Activated B cell treated with CpG ODN at 0.5 μM for 24 hours (primary cell): ENCODE measurements at regions not wholly inside any gene's neighbourhood (a gene's known extent, or its start where the extent isn't known, plus 50 kb on each side); places are given as distances from the start of the nearest gene placed in this dataset.

Experiments
- ATAC-seq: fragments of 200-7000 bp; cut with Tn5 transposase; one replicate; pipeline ENCODE4 v1.10.0; 2021; ENCODE audit warnings: low read depth, mild to moderate bottlenecking, moderate library complexity
- CTCF ChIA-PET: fragments of 350-600 bp; sonication (Branson Sonifier 250); formaldehyde crosslinking; loops from one replicate; lab custom pipeline; 2021; ENCODE audit warnings: antibody characterized with exemption; lab: Charles Lee
- POLR2A ChIA-PET: fragments of 350-600 bp; sonication (Branson Sonifier 250); formaldehyde crosslinking; loops from one replicate; lab custom pipeline; 2021; ENCODE audit warnings: antibody characterized with exemption; lab: Charles Lee
- DNase-seq: peaks from one replicate; pipeline ENCODE4 v3.0.0; 2022
- H3K27ac Mint-ChIP-seq: one replicate; pipeline ENCODE4 v1.8.0; 2020; ENCODE audit warnings: mixed read lengths
- H3K27me3 Mint-ChIP-seq: one replicate; pipeline ENCODE4 v1.8.0; 2021; ENCODE audit warnings: mixed read lengths
- H3K36me3 Mint-ChIP-seq: one replicate; pipeline ENCODE4 v1.8.0; 2021; ENCODE audit warnings: low read depth, mixed read lengths
- H3K4me1 Mint-ChIP-seq: one replicate; pipeline ENCODE4 v1.8.0; 2021; ENCODE audit warnings: mixed read lengths
- H3K4me3 Mint-ChIP-seq: one replicate; pipeline ENCODE4 v1.8.0; 2020; ENCODE audit warnings: mild to moderate bottlenecking, mixed read lengths
- H3K9me3 Mint-ChIP-seq: one replicate; pipeline ENCODE4 v1.8.0; 2020; ENCODE audit warnings: mixed read lengths
- CTCF ChIP-seq: fragments of 200-600 bp; IDR thresholded peaks from one replicate; pipeline ENCODE4 v1.8.0; 2022; ENCODE audit warnings: antibody characterized with exemption, mild to moderate bottlenecking
- intact Hi-C: fragments of 100-400 bp; cut with micrococcal nuclease; formaldehyde crosslinking; loops from one replicate; pipeline ENCODE4 v1.15.1; 2024

- Mint-ChIP-seq H3K36me3 (no peaks in the 10 kb centered on the region), H3K27me3 (no peaks in the 10 kb centered on the region), H3K4me3 (no peak overlapping the region), H3K9me3 (no peaks in the 10 kb centered on the region), H3K4me1 (peaks cover 13% of the 10 kb centered on the region), H3K27ac (no peak overlapping the region)
- no peak for ATAC-seq
- no peak for DNase-seq
- TF ChIP-seq CTCF, result no peak
- CTCF ChIA-PET, result no interaction called here
- POLR2A ChIA-PET, result no interaction called here
- intact Hi-C loops, result no loop called here
These were observed 64.6 kb upstream of the MYCBP2 start for GRCh38 chr13:77391475-77391874.

DNA sequence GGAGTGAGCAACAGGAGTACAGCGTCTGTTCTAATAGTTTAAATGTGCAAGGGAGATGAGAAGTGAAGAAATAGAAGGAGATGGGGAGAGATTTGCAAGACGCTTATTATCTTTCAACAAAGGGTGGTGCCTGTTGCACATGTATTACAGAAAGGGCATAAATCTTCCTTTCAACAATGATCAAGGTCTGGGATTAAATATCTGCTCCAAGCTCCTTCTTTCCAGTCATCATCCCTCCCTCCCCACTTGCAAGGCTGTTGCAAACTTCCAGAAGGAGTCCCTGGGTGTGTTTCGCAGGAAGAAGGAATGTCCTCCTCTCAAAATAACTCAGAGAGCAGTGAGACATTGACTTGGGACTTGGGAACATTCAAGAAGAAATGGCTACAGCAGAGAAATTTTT is 63.5 kb upstream of the MYCBP2 start:
- ATAC-seq, result no peak
- Mint-ChIP-seq H3K27ac (no peak overlapping the region), H3K4me1 (peaks cover 13% of the 10 kb centered on the region), H3K4me3 (no peak overlapping the region), H3K27me3 (no peaks in the 10 kb centered on the region), H3K9me3 (no peaks in the 10 kb centered on the region), H3K36me3 (no peaks in the 10 kb centered on the region)
- ChIA-PET POLR2A (no interaction called here), CTCF (no interaction called here)
- no peak for TF ChIP-seq CTCF
- DNase-seq, result no peak
- intact Hi-C loops, result no loop called here

DNA sequence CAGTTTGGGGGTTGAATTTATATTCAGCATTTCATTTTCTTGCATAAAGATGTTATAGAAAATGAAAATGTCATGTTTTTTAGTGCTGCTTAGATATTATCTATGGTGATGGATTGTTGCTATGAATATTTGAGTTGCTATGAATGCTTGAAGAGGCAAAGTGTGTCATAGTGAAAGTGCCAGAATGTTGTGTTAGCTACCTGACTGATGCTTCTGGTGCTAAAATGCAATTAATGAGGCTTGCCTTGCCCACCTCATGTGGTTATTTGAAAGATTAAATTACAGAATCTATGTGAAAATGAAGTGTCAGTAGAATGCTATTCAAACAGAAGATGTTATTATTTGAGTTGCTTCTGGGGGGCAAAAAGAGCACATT is 62.7 kb upstream of the MYCBP2 start:
- intact Hi-C loops, result no loop called here
- no peaks in the 10 kb centered on the region for H3K27me3 Mint-ChIP-seq
- POLR2A ChIA-PET, result no interaction called here

DNA sequence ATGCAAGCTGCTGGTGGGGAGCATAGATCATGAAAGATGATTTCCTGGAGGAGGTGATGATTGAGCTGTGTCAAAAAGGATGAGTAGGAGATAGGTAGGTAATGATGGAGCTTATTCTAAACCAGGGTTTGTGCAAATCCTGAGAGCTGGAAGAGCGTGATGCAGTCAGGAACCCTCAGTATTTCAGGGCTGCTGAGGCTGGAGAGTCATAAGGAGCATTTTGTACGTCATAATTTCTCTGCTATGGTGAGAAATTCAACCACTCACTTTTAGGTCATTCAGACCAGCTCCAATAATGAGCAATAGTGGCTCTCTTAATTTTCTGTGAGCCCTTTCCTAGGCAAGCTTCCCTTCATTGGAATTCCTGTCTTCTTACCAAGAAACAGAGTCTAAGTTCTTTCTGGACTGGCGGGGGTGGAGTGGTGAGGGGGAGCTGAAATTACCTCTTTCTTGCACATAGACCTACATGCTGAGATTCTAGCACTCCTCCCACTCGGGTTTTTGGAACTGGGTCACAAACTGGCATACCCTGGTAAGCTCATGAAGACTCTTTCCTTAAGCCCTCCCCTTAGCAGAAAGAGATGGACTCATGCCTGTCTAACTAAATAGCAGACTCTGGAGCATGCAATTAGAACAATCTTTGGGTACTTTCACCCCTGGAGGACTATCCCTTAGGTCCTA is 62.2 kb upstream of the MYCBP2 start:
- ChIA-PET POLR2A (interaction anchor here (1.4 kb wide), 1 partner anchor 28 kb away, joined by 3 read pairs; no protein-coding TSS in a partner anchor), CTCF (no interaction called here)
- ATAC-seq (no peak), DNase-seq (no peak)
- Mint-ChIP-seq H3K36me3 (no peaks in the 10 kb centered on the region), H3K27me3 (no peaks in the 10 kb centered on the region), H3K4me1 (peaks cover 13% of the 10 kb centered on the region), H3K4me3 (no peak overlapping the region), H3K27ac (no peak overlapping the region), H3K9me3 (no peaks in the 10 kb centered on the region)
- intact Hi-C loops, result no loop called here
- no peak for TF ChIP-seq CTCF

More for the DNA sequence above, 62.7 kb upstream of the MYCBP2 start:
- no peaks in the 10 kb centered on the region for H3K9me3 Mint-ChIP-seq
- H3K36me3 Mint-ChIP-seq, result no peaks in the 10 kb centered on the region
- no peak for ATAC-seq
- no peak overlapping the region for H3K4me3 Mint-ChIP-seq
- no peak for TF ChIP-seq CTCF
- peaks cover 13% of the 10 kb centered on the region for H3K4me1 Mint-ChIP-seq
- no peak overlapping the region for H3K27ac Mint-ChIP-seq
- no peak for DNase-seq
- CTCF ChIA-PET, result no interaction called here

DNA sequence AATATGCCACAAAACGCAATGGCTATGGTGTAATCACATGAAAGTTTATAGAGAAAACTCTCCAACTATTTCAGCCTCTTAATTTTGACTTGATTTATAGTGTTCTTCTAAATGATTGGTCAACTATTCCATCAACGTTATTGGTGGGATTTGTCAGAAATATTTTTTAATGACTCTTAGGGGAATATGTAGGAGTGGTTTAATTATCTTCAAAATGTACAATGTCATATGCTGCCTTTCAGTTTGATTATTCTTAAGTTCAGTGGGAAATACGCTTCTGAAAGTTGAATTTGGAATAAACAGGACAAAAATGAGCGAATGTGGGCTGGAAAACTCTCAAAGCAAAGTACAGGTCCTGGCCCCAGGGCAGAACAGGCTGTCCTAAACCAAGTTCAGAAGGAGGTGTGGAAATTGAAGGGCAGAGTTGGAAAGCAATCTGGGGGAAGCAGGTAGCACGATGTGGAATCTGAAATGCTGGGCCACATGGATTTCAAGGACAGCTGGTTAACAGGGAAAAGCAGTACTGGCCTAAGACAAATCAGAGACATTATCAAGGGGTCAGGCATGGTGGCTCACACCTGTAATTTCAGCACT is 60.8 kb upstream of the MYCBP2 start:
- H3K4me1 Mint-ChIP-seq, result peaks cover 6% of the 10 kb centered on the region
- H3K9me3 Mint-ChIP-seq, result no peaks in the 10 kb centered on the region
- TF ChIP-seq CTCF, result no peak
- ChIA-PET CTCF (no interaction called here), POLR2A (interaction anchor here (0.5 to 1.4 kb wide), 2 partner anchors 29 to 80 kb away, joined by 3 to 9 read pairs; no protein-coding TSS in a partner anchor)
- no peak overlapping the region for H3K27ac Mint-ChIP-seq
- no peak overlapping the region for H3K4me3 Mint-ChIP-seq
- no peaks in the 10 kb centered on the region for H3K27me3 Mint-ChIP-seq
- no peaks in the 10 kb centered on the region for H3K36me3 Mint-ChIP-seq
- ATAC-seq (no peak), DNase-seq (no peak)
- intact Hi-C loops, result no loop called here
